K562 (cell line): ENCODE measurements at regions not wholly inside any gene's neighbourhood (a gene's known extent, or its start where the extent isn't known, plus 50 kb on each side); places are given as distances from the start of the nearest gene placed in this dataset.
"Not testable (repeated sequence)": the region's sequence is repeated elsewhere in the genome, so short reads cannot be mapped to it uniquely, and the experiment has no call there.

ENCODE experiments used
- ATAC-seq: fragments of 200-7000 bp; cut with Tn5 transposase; 3 replicates; pipeline ENCODE4 v1.9.1; 2020; ENCODE audit warnings: moderate library complexity
- BruUV-seq: library from RNA; stranded (reverse); fragments of 400-500 nt; replicated peaks from 2 replicates; lab custom pipeline; 2021; lab: Mats Ljungman, UMichigan
- CTCF ChIA-PET: fragments of 300-600 bp; formaldehyde crosslinking; extraction: SDS; loops from one replicate; lab custom pipeline; 2021; ENCODE audit warnings: low intra/inter-chr PET ratio; lab: Yijun Ruan, JAX
- POLR2A ChIA-PET: fragments of 300-600, 350-650 bp; sonication (Branson Sonifier 250); formaldehyde crosslinking; extraction: SDS; loops from one replicate; lab custom pipeline; 2021; ENCODE audit warnings: antibody characterized with exemption, inconsistent platforms; lab: Yijun Ruan, JAX
- DNase-seq, 4 experiments: peaks; one replicate each; pipeline versions ENCODE4 v3.0.0 to v3.0.0-alpha.2; 2011 to 2018; ENCODE audit warnings: low spot score in 3 of 4, mixed read lengths in 3 of 4; ENCODE audit errors: extremely low read depth in 1 of 4
- FAIRE-seq: peaks from 2 replicates; lab custom pipeline; 2011; peaks lifted over from hg19 to GRCh38; lab: Jason Lieb, UNC
- H2AFZ ChIP-seq: 2 replicates; pipeline ENCODE4 v1.6.0; 2011; ENCODE audit warnings: low read depth, low read length, control low read depth, inconsistent platforms
- H3K27ac ChIP-seq: fragments of 200-600 bp; 3 replicates; pipeline ENCODE4 v1.8.0; 2011; ENCODE audit warnings: low read depth, mild to moderate bottlenecking, control low read depth, inconsistent platforms, low read length, moderate library complexity, mixed read lengths; ENCODE audit errors: extremely low read depth
- H3K27me3 ChIP-seq, 2 experiments: fragments of 300-600 bp in 1 of 2; 2 replicates in 1 of 2; 3 replicates in 1 of 2; pipeline versions ENCODE4 v1.6.0 to v1.8.0; 2011; ENCODE audit warnings: inconsistent platforms in 2 of 2, low read length in 2 of 2, mild to moderate bottlenecking in 1 of 2, mixed read lengths in 1 of 2, moderate library complexity in 1 of 2; ENCODE audit not compliant: control insufficient read depth in 2 of 2, insufficient read depth in 2 of 2
- H3K36me3 ChIP-seq: fragments of 300-600 bp; 3 replicates; pipeline ENCODE4 v1.8.0; 2011; ENCODE audit warnings: mild to moderate bottlenecking, low read length, inconsistent platforms; ENCODE audit not compliant: control insufficient read depth, insufficient read depth
- H3K4me1 ChIP-seq, 2 experiments: fragments of 200-600 bp in 1 of 2; replicated peaks in 1 of 2; 2 replicates in 1 of 2; 3 replicates in 1 of 2; pipeline versions ENCODE4 v1.5.1 to v1.8.0; 2011; ENCODE audit warnings: inconsistent platforms in 2 of 2, low read length in 2 of 2, mild to moderate bottlenecking in 1 of 2, mixed read lengths in 1 of 2, moderate library complexity in 1 of 2; ENCODE audit not compliant: control insufficient read depth in 2 of 2, insufficient read depth in 2 of 2
- H3K4me2 ChIP-seq: 2 replicates; pipeline ENCODE4 v1.6.1; 2011; ENCODE audit warnings: low read length, control low read depth, inconsistent platforms, mixed read lengths; ENCODE audit not compliant: insufficient read depth
- H3K4me3 ChIP-seq: fragments of 200-600 bp; sonication (generic), shearing (Covaris generic); 2 replicates; pipeline ENCODE4 v1.5.1; 2016; ENCODE audit warnings: control low read depth, inconsistent platforms
- H3K79me2 ChIP-seq: fragments of 200-600 bp; 3 replicates; pipeline ENCODE4 v1.8.0; 2011; ENCODE audit warnings: low read length, inconsistent platforms; ENCODE audit not compliant: control insufficient read depth, insufficient read depth
- H3K9ac ChIP-seq, 2 experiments: 2 replicates each; pipeline versions ENCODE4 v1.6.0 to v1.6.1; 2011; ENCODE audit warnings: low read depth in 2 of 2, low read length in 2 of 2, control low read depth in 1 of 2, inconsistent platforms in 1 of 2, mild to moderate bottlenecking in 1 of 2, mixed read lengths in 1 of 2; ENCODE audit not compliant: insufficient read depth in 1 of 2
- H3K9me1 ChIP-seq: one replicate; pipeline ENCODE4 v1.6.0; 2011; ENCODE audit warnings: inconsistent platforms, mild to moderate bottlenecking, low read length, moderate library complexity; ENCODE audit not compliant: control insufficient read depth, insufficient read depth
- H3K9me3 ChIP-seq: replicated peaks from 2 replicates; pipeline ENCODE4 v1.5.1; 2011; ENCODE audit warnings: low read depth, low read length, inconsistent platforms; ENCODE audit not compliant: control insufficient read depth, insufficient read depth
- H4K20me1 ChIP-seq: replicated peaks from 2 replicates; pipeline ENCODE4 v1.6.1; 2011; ENCODE audit warnings: low read length, inconsistent platforms, mixed read lengths; ENCODE audit not compliant: control insufficient read depth, insufficient read depth
- CSDE1 ChIP-seq, 2 experiments: fragments of 450-650 bp; IDR thresholded peaks; 2 replicates each; pipeline ENCODE4 v1.6.1; 2016; ENCODE audit warnings: mild to moderate bottlenecking in 1 of 2
- KDM1A ChIP-seq, 2 experiments: fragments of 450-650 bp; IDR thresholded peaks; 2 replicates each; pipeline ENCODE4 v1.6.1; 2016; ENCODE audit warnings: mild to moderate bottlenecking in 2 of 2
- SMARCA5 ChIP-seq: fragments of 450-650 bp; IDR thresholded peaks from 2 replicates; pipeline ENCODE4 v1.6.1; 2016
- SMC3 ChIP-seq: conservative IDR thresholded peaks from 2 replicates; pipeline ENCODE4 v1.6.1; 2011; ENCODE audit warnings: low read depth, low read length, improper control_type of control experiment; ENCODE audit not compliant: insufficient read depth
- WGBS: fragments of 100-300 bp; shearing (Covaris generic); methylation state at CpG from one replicate; pipeline ENCODE4 v1.1.6; 2016; ENCODE audit warnings: low coverage, mixed read lengths; ENCODE audit not compliant: insufficient coverage; ENCODE audit errors: missing lambda C conversion rate; 5-methylcytosine and 5-hydroxymethylcytosine counted together
- in situ Hi-C: fragments of 300-500 bp; cut with MboI; formaldehyde crosslinking; loops from 4 replicates; pipeline ENCODE4 v1.15.0; 2018; ENCODE audit warnings: inconsistent platforms, mixed read lengths
- intact Hi-C: fragments of 100-400 bp; cut with micrococcal nuclease; formaldehyde crosslinking; loops from 2 replicates; pipeline ENCODE4 v1.14.2; 2022
- TF ChIP-seq, protein P1 (sequence below), 3 experiments: IDR thresholded peaks in 2 of 3; conservative IDR thresholded peaks in 1 of 3; 2 replicates each; pipeline ENCODE4 v1.5.1; 2011 to 2012; ENCODE audit warnings: low read length in 3 of 3, mild to moderate bottlenecking in 3 of 3, control low read depth in 2 of 3, improper control_type of control experiment in 1 of 3, inconsistent platforms in 1 of 3, low read depth in 1 of 3, mixed read lengths in 1 of 3, moderate library complexity in 1 of 3; ENCODE audit not compliant: insufficient read depth in 2 of 3

DNA sequence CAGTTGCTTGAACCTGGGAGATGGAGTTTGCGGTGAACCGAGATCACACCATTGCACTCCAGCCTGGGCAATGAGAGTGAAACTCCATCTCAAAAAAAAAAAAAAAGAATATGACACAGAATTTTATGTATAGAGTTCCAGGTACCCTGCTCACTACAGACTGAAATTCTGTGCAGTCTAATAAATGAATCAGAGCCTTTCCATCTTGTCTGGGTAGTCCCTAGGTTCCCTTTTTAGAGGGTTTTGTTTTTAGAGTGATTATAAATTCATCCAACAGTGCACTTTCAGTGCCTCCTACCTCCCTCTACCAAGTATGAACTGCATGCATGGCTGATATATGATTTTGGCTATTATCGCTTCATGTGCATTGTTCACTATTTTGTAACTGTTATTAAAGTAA, 107.9 kb upstream of the FBXO28 start:
- in situ Hi-C loops, H2AFZ ChIP-seq, H3K4me1 ChIP-seq, H3K79me2 ChIP-seq, H3K9me3 ChIP-seq, intact Hi-C loops, DNase-seq, H3K9me1 ChIP-seq, H3K4me2 ChIP-seq, H4K20me1 ChIP-seq, H3K4me3 ChIP-seq, ATAC-seq, CTCF ChIA-PET, POLR2A ChIA-PET, H3K27me3 ChIP-seq, H3K27ac ChIP-seq, BruUV-seq, H3K9ac ChIP-seq, FAIRE-seq: not testable (repeated sequence)
- WGBS: 94% methylated on average over 1 of the region's 3 CpGs
- H3K36me3 ChIP-seq: peaks cover 17% of the 10 kb centered on the region

DNA sequence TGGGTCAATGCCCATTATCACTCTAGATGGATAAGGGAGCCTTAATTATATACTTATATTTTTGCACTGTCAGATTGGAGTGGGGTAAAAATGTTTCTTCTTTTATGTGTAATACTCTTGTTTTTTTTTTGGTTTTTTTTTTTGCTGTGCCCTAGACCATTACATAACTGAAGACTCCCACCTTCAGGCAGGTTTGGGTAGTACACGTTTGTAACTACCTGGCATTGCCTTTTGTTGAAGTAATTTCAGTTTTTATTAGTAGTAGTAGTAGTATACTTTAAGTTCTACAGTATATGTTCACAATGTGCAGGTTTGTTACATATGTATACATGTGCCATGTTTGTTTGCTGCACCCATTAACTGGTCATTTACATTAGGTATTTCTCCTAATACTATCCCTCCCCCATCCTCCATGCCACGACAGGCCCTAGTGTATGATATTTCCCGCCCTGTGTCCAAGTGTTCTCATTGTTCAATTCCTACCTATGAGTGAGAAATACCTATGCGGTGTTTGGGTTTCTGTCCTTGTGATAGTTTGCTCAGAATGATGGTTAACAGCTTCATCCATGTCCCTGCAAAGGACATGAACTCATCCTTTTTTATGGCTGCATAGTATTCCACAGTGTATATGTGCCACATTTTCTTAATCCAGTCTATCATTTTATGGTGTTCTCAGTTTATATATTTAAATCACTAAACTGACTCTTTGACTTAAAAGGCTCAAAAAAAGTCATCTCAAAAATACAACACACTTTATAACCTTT, 109.2 kb upstream of the FBXO28 start:
- H3K27me3 ChIP-seq, CTCF ChIA-PET, H3K27ac ChIP-seq, BruUV-seq, H3K79me2 ChIP-seq, in situ Hi-C loops, H3K9me3 ChIP-seq, H3K4me1 ChIP-seq, H3K4me2 ChIP-seq, H2AFZ ChIP-seq, H3K9ac ChIP-seq, H4K20me1 ChIP-seq, H3K9me1 ChIP-seq, H3K4me3 ChIP-seq, FAIRE-seq: not testable (repeated sequence)
- peak; percentile 77 for ATAC-seq
- 71% methylated on average over 4 of the region's 4 CpGs for WGBS
- POLR2A ChIA-PET: interaction anchor here (0.6 kb wide), 1 partner anchor 13 kb away, joined by 3 read pairs; no protein-coding TSS in a partner anchor
- peaks cover 20% of the 10 kb centered on the region for H3K36me3 ChIP-seq
- DNase-seq: peak; percentile 21 to 72 (median 30)
- intact Hi-C loops: loop anchor here (1.0 to 5.0 kb wide), 2 partner anchors 192 to 306 kb away; no protein-coding TSS in a partner anchor
- TF ChIP-seq SMC3 (0 out of 2 replicates have a peak, but pooled peaks have one; percentile 18), CSDE1 (IDR thresholded peaks at IDR 0.05) (0 out of 4 replicates have a peak, but pooled peaks of 1 of the 2 experiments have one; percentile 18), KDM1A (IDR thresholded peaks at IDR 0.05) (0 out of 4 replicates have a peak, but pooled peaks of 1 of the 2 experiments have one; percentile 39), SMARCA5 (peak; percentile 39; the same call in 1 of the 2 replicates)
- TF ChIP-seq, protein P1, sequence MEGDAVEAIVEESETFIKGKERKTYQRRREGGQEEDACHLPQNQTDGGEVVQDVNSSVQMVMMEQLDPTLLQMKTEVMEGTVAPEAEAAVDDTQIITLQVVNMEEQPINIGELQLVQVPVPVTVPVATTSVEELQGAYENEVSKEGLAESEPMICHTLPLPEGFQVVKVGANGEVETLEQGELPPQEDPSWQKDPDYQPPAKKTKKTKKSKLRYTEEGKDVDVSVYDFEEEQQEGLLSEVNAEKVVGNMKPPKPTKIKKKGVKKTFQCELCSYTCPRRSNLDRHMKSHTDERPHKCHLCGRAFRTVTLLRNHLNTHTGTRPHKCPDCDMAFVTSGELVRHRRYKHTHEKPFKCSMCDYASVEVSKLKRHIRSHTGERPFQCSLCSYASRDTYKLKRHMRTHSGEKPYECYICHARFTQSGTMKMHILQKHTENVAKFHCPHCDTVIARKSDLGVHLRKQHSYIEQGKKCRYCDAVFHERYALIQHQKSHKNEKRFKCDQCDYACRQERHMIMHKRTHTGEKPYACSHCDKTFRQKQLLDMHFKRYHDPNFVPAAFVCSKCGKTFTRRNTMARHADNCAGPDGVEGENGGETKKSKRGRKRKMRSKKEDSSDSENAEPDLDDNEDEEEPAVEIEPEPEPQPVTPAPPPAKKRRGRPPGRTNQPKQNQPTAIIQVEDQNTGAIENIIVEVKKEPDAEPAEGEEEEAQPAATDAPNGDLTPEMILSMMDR (IDR thresholded peaks at IDR 0.05 in 2 of 3, conservative IDR thresholded peaks at IDR 0.05 in 1 of 3; ENCODE audit: insufficient read depth in 2 of 3, low read depth in 1 of 3, low read length in 3 of 3): peak; percentile 37 to 62 (median 43); a peak in 4 of 6 replicates
